ENCODE measurements at regions not wholly inside any gene's neighbourhood (a gene's known extent, or its start where the extent isn't known, plus 50 kb on each side); places are given as distances from the start of the nearest gene placed in this dataset.

DNA sequence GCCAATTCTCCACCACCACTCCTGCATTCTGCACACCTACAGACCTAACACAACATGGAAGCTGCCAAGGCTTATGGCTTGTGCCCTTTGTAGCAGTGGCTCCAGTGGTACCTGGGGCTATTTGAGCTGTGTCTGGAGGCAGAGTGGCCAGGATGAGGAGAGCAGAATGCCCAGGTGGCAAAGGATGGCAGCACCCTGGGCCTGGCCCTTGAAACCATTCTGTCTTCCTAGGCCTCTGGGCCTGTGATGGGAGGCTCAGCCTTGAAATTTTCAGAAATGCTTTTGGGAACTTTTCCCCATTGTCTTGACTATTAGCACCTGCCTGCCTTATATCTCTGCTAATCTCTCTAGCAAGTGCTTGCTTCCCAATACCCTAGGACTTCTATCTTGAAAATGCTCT lies 241.7 kb downstream of the TMEM167A start:
- no peak overlapping the region for H3K27ac Mint-ChIP-seq
- no peak overlapping the region for H3K4me3 Mint-ChIP-seq
- H3K9me3 Mint-ChIP-seq = peaks cover 5 to 25% (median 9%) of the 10 kb centered on the region in 11 donors
- no peak for DNase-seq
- peaks cover 0 to 4% (median 0%) of the 10 kb centered on the region in 5 donors for H3K36me3 Mint-ChIP-seq
- intact Hi-C loops (cut with micrococcal nuclease) = no loop called here
- H3K27me3 Mint-ChIP-seq = no peaks in the 10 kb centered on the region
- ChIA-PET CTCF (no interaction called here), POLR2A (no interaction called here)
- no peaks in the 10 kb centered on the region for H3K4me1 Mint-ChIP-seq
- H3K27me3 ChIP-seq (ENCODE audit: control insufficient read depth in 2 of 2, insufficient read depth in 2 of 2, low read length in 2 of 2) = no peaks in the 10 kb centered on the region
- H3K4me1 ChIP-seq (ENCODE audit: control insufficient read depth in 2 of 2, insufficient read depth in 2 of 2, low read length in 2 of 2) = no peaks in the 10 kb centered on the region
- ATAC-seq = no peak
- H3K27ac ChIP-seq (ENCODE audit: low read depth, low read length) = no peak overlapping the region
- H3K36me3 ChIP-seq (ENCODE audit: control insufficient read depth in 2 of 3, insufficient read depth in 3 of 3, low read length in 3 of 3) = no peaks in the 10 kb centered on the region
- H3K9me3 ChIP-seq (ENCODE audit: control insufficient read depth in 2 of 3, low read length in 3 of 3) = peaks cover 0 to 7% (median 0%) of the 10 kb centered on the region in 3 experiments
- no peak overlapping the region for H3K4me3 ChIP-seq (ENCODE audit: low read length)

DNA sequence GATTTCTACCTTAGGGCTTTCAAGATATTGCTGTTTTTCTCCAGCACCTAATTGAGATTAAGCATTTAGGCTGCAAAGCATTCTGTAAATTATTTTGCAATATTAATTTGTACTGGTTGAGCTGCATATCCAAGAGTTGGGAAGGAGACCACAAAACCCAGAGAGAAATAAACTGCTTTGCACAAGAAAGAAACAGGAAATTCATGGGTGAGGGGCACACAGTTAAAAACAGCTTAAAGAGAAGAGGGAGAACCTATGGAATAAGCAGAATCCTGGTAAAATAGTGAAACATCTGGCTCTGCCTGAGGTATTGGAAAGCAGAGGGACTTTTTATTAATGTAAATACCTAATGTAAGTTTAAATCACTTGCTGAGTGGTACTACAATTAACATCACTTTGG lies 243.0 kb downstream of the TMEM167A start:
- Mint-ChIP-seq H3K27me3 (no peaks in the 10 kb centered on the region), H3K4me3 (no peak overlapping the region), H3K9me3 (peaks cover 5 to 25% (median 9%) of the 10 kb centered on the region in 11 donors), H3K27ac (no peak overlapping the region), H3K36me3 (peaks cover 0 to 4% (median 0%) of the 10 kb centered on the region in 5 donors), H3K4me1 (no peaks in the 10 kb centered on the region)
- CTCF ChIA-PET = no interaction called here
- H3K36me3 ChIP-seq (ENCODE audit: control insufficient read depth in 2 of 3, insufficient read depth in 3 of 3, low read length in 3 of 3) = no peaks in the 10 kb centered on the region
- DNase-seq (no peak), ATAC-seq (no peak)
- no peak overlapping the region for H3K4me3 ChIP-seq (ENCODE audit: low read length)
- H3K9me3 ChIP-seq (ENCODE audit: control insufficient read depth in 2 of 3, low read length in 3 of 3) = peaks cover 0 to 7% (median 0%) of the 10 kb centered on the region in 3 experiments
- POLR2A ChIA-PET = no interaction called here
- intact Hi-C loops (cut with micrococcal nuclease) = no loop called here
- H3K27me3 ChIP-seq (ENCODE audit: control insufficient read depth in 2 of 2, insufficient read depth in 2 of 2, low read length in 2 of 2) = no peaks in the 10 kb centered on the region
- no peaks in the 10 kb centered on the region for H3K4me1 ChIP-seq (ENCODE audit: control insufficient read depth in 2 of 2, insufficient read depth in 2 of 2, low read length in 2 of 2)
- H3K27ac ChIP-seq (ENCODE audit: low read depth, low read length) = no peak overlapping the region

DNA sequence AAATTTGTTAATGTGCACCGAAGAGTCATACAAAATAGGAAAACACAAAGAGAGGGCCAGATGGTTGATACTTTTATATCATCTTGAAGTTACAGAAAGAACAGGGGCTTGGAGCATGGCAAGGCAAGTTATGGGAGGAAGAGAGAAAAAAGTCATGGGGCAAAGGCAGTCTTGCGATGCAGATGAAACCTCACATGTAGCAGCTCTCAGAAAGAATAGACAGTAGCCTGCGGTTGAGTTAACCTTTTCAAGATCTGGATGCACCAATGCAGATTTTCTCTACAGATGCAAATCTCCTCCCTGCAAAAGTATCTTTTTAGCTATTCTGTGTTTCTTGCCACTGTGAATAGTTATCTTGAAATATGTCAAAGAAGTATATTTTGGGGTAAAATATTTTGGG lies 243.9 kb downstream of the TMEM167A start:
- ATAC-seq (no peak), DNase-seq (no peak)
- no peak overlapping the region for H3K4me3 Mint-ChIP-seq
- no peaks in the 10 kb centered on the region for H3K27me3 ChIP-seq (ENCODE audit: control insufficient read depth in 2 of 2, insufficient read depth in 2 of 2, low read length in 2 of 2)
- H3K27me3 Mint-ChIP-seq = no peaks in the 10 kb centered on the region
- H3K4me3 ChIP-seq (ENCODE audit: low read length) = no peak overlapping the region
- H3K9me3 Mint-ChIP-seq = peaks cover 5 to 25% (median 9%) of the 10 kb centered on the region in 11 donors
- CTCF ChIA-PET = no interaction called here
- peaks cover 0 to 7% (median 0%) of the 10 kb centered on the region in 3 experiments for H3K9me3 ChIP-seq (ENCODE audit: control insufficient read depth in 2 of 3, low read length in 3 of 3)
- no peaks in the 10 kb centered on the region for H3K4me1 ChIP-seq (ENCODE audit: control insufficient read depth in 2 of 2, insufficient read depth in 2 of 2, low read length in 2 of 2)
- H3K27ac ChIP-seq (ENCODE audit: low read depth, low read length) = no peak overlapping the region
- no peak overlapping the region for H3K27ac Mint-ChIP-seq
- POLR2A ChIA-PET = no interaction called here
- intact Hi-C loops (cut with micrococcal nuclease) = no loop called here
- no peaks in the 10 kb centered on the region for H3K36me3 ChIP-seq (ENCODE audit: control insufficient read depth in 2 of 3, insufficient read depth in 3 of 3, low read length in 3 of 3)
- no peaks in the 10 kb centered on the region for H3K4me1 Mint-ChIP-seq
- H3K36me3 Mint-ChIP-seq = peaks cover 0 to 4% (median 0%) of the 10 kb centered on the region in 5 donors

DNA sequence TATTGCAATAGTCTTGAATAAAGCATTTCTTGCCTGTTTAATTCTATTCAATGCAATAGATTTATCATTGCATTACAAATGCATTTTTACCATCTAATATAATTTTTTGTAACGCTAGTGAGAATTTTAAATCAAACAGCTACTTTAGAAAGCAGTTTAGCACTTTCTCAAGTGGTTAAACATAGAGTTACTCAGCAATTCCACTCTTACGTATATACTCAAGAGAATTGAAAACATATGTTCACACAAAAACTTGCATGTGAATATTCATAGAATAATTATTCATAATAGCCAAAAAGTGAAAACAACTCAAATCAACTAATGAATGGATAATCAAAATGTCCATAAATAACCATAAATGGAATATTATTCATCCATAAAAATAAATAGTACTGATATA lies 244.7 kb downstream of the TMEM167A start:
- POLR2A ChIA-PET = no interaction called here
- Mint-ChIP-seq H3K36me3 (peaks cover 0 to 4% (median 0%) of the 10 kb centered on the region in 5 donors), H3K4me1 (no peaks in the 10 kb centered on the region), H3K4me3 (no peak overlapping the region), H3K9me3 (peaks cover 5 to 25% (median 9%) of the 10 kb centered on the region in 11 donors), H3K27ac (no peak overlapping the region), H3K27me3 (no peaks in the 10 kb centered on the region)
- Histone ChIP-seq H3K4me3 (ENCODE audit: low read length) (no peak overlapping the region), H3K36me3 (ENCODE audit: control insufficient read depth in 2 of 3, insufficient read depth in 3 of 3, low read length in 3 of 3) (no peaks in the 10 kb centered on the region), H3K27ac (ENCODE audit: low read depth, low read length) (no peak overlapping the region), H3K27me3 (ENCODE audit: control insufficient read depth in 2 of 2, insufficient read depth in 2 of 2, low read length in 2 of 2) (no peaks in the 10 kb centered on the region), H3K9me3 (ENCODE audit: control insufficient read depth in 2 of 3, low read length in 3 of 3) (peaks cover 0 to 7% (median 0%) of the 10 kb centered on the region in 3 experiments), H3K4me1 (ENCODE audit: control insufficient read depth in 2 of 2, insufficient read depth in 2 of 2, low read length in 2 of 2) (no peaks in the 10 kb centered on the region)
- CTCF ChIA-PET = no interaction called here
- no peak for ATAC-seq
- no peak for DNase-seq
- intact Hi-C loops (cut with micrococcal nuclease) = no loop called here

DNA sequence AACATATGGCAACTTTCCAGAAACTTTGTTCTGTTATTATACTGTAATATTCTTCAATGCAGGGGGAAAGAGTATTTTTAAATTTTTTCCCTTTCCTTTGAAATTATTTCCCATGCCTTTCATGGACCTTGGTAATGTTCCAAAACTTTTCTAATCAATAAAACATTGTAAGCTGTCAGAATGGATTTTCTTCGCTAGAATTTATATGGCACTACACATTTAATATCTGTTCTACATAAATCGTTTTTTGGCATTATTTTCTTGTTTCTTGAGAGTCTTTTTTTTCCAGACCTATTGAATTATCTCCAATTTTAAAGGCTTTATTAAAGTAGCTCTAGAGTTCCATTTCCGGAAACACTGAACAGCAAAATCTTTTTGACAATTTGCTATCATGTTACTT lies 249.0 kb downstream of the TMEM167A start:
- Mint-ChIP-seq H3K27me3 (no peaks in the 10 kb centered on the region), H3K4me1 (no peaks in the 10 kb centered on the region), H3K27ac (no peak overlapping the region), H3K36me3 (no peaks in the 10 kb centered on the region), H3K9me3 (peaks cover 0 to 3% (median 0%) of the 10 kb centered on the region in 11 donors), H3K4me3 (no peak overlapping the region)
- DNase-seq = no peak
- ChIA-PET CTCF (no interaction called here), POLR2A (no interaction called here)
- Histone ChIP-seq H3K27ac (ENCODE audit: low read depth, low read length) (no peak overlapping the region), H3K27me3 (ENCODE audit: control insufficient read depth in 2 of 2, insufficient read depth in 2 of 2, low read length in 2 of 2) (no peaks in the 10 kb centered on the region), H3K36me3 (ENCODE audit: control insufficient read depth in 2 of 3, insufficient read depth in 3 of 3, low read length in 3 of 3) (no peaks in the 10 kb centered on the region), H3K4me1 (ENCODE audit: control insufficient read depth in 2 of 2, insufficient read depth in 2 of 2, low read length in 2 of 2) (no peaks in the 10 kb centered on the region), H3K4me3 (ENCODE audit: low read length) (no peak overlapping the region), H3K9me3 (ENCODE audit: control insufficient read depth in 2 of 3, low read length in 3 of 3) (no peaks in the 10 kb centered on the region)
- no peak for ATAC-seq
- intact Hi-C loops (cut with micrococcal nuclease) = no loop called here

DNA sequence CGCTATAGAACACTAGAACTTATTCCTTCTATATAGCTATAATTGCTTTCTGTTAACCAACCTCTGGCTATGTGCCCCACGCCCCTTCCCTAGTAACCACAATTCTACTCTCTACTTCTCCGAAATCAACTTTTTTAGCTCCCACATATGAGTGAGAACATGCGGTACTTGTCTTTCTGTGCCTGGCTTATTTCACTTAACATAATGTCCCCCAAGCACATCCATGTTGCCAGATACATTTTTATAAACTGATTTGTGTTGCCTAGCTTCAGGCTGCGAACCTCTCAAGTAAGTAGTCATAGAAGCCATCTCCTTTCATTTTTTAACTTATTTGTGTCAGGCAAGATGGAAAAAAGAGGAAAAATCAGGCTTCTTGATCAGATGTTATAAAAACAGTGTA lies 249.5 kb downstream of the TMEM167A start:
- H3K4me1 Mint-ChIP-seq = no peaks in the 10 kb centered on the region
- H3K4me3 Mint-ChIP-seq = no peak overlapping the region
- ChIA-PET POLR2A (no interaction called here), CTCF (no interaction called here)
- Histone ChIP-seq H3K4me3 (ENCODE audit: low read length) (no peak overlapping the region), H3K27me3 (ENCODE audit: control insufficient read depth in 2 of 2, insufficient read depth in 2 of 2, low read length in 2 of 2) (no peaks in the 10 kb centered on the region), H3K9me3 (ENCODE audit: control insufficient read depth in 2 of 3, low read length in 3 of 3) (no peaks in the 10 kb centered on the region), H3K36me3 (ENCODE audit: control insufficient read depth in 2 of 3, insufficient read depth in 3 of 3, low read length in 3 of 3) (no peaks in the 10 kb centered on the region), H3K27ac (ENCODE audit: low read depth, low read length) (no peak overlapping the region), H3K4me1 (ENCODE audit: control insufficient read depth in 2 of 2, insufficient read depth in 2 of 2, low read length in 2 of 2) (no peaks in the 10 kb centered on the region)
- intact Hi-C loops (cut with micrococcal nuclease) = no loop called here
- H3K9me3 Mint-ChIP-seq = peaks cover 0 to 3% (median 0%) of the 10 kb centered on the region in 11 donors
- no peak for ATAC-seq
- H3K27ac Mint-ChIP-seq = no peak overlapping the region
- no peak for DNase-seq
- no peaks in the 10 kb centered on the region for H3K36me3 Mint-ChIP-seq
- no peaks in the 10 kb centered on the region for H3K27me3 Mint-ChIP-seq

DNA sequence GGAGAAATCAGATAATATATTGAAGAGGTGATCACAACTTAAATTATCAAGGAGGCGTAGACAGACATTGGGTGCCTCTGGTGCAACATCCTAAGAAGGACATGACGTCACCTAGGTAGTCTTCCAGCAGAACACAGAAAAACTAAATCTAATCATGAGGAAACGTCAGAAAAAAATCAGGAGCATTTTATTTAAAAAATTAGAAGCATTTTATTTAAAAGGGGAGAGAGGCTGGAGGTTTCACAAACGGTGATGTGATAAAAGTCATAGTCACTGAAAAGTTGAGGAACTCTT lies 254.6 kb downstream of the TMEM167A start:
- intact Hi-C loops (cut with micrococcal nuclease) = no loop called here
- no peaks in the 10 kb centered on the region for H3K36me3 Mint-ChIP-seq
- POLR2A ChIA-PET = no interaction called here
- H3K4me1 Mint-ChIP-seq = peaks cover 0 to 4% (median 0%) of the 10 kb centered on the region in 7 donors
- Histone ChIP-seq H3K27ac (ENCODE audit: low read depth, low read length) (no peak overlapping the region), H3K9me3 (ENCODE audit: control insufficient read depth in 2 of 3, low read length in 3 of 3) (no peaks in the 10 kb centered on the region), H3K36me3 (ENCODE audit: control insufficient read depth in 2 of 3, insufficient read depth in 3 of 3, low read length in 3 of 3) (no peaks in the 10 kb centered on the region), H3K4me1 (ENCODE audit: control insufficient read depth in 2 of 2, insufficient read depth in 2 of 2, low read length in 2 of 2) (no peaks in the 10 kb centered on the region), H3K4me3 (ENCODE audit: low read length) (no peak overlapping the region), H3K27me3 (ENCODE audit: control insufficient read depth in 2 of 2, insufficient read depth in 2 of 2, low read length in 2 of 2) (no peaks in the 10 kb centered on the region)
- CTCF ChIA-PET = interaction anchor here (0.7 kb wide), 1 partner anchor 438 kb away, joined by 3 read pairs; no protein-coding TSS in a partner anchor
- H3K9me3 Mint-ChIP-seq = peaks cover 0 to 3% (median 0%) of the 10 kb centered on the region in 11 donors
- peaks cover 0 to 5% (median 0%) of the 10 kb centered on the region in 5 donors for H3K27me3 Mint-ChIP-seq
- DNase-seq (no peak), ATAC-seq (no peak)
- H3K4me3 Mint-ChIP-seq = no peak overlapping the region
- no peak overlapping the region for H3K27ac Mint-ChIP-seq
